GM23248 (cell line): ENCODE measurements at regions not wholly inside any gene's neighbourhood (a gene's known extent, or its start where the extent isn't known, plus 50 kb on each side); places are given as distances from the start of the nearest gene placed in this dataset.

Experiments
- DNase-seq: peaks from one replicate; pipeline ENCODE4 v3.0.0-alpha.2; 2015
- H2AFZ ChIP-seq: fragments of 200-600 bp; sonication (generic); 2 replicates; pipeline ENCODE4 v1.6.1; 2016; ENCODE audit warnings: antibody characterized with exemption
- H3F3A ChIP-seq: fragments of 200-600 bp; sonication (generic); 2 replicates; pipeline ENCODE4 v1.6.1; 2016; ENCODE audit warnings: mild to moderate bottlenecking, antibody characterized with exemption, mixed run types; ENCODE audit not compliant: insufficient read depth
- H3K27ac ChIP-seq: fragments of 200-600 bp; sonication (generic); 2 replicates; pipeline ENCODE4 v1.5.1; 2016; ENCODE audit warnings: mild to moderate bottlenecking
- H3K27me3 ChIP-seq: fragments of 200-600 bp; sonication (generic); replicated peaks from 2 replicates; pipeline ENCODE4 v1.6.1; 2016; ENCODE audit warnings: mild to moderate bottlenecking; ENCODE audit not compliant: insufficient read depth
- H3K36me3 ChIP-seq: fragments of 200-600 bp; sonication (generic); 2 replicates; pipeline ENCODE4 v1.6.1; 2016; ENCODE audit warnings: low read depth, mild to moderate bottlenecking
- H3K4me1 ChIP-seq: fragments of 200-600 bp; sonication (generic); 2 replicates; pipeline ENCODE4 v1.6.1; 2016; ENCODE audit warnings: mild to moderate bottlenecking; ENCODE audit not compliant: insufficient read depth
- H3K4me2 ChIP-seq: fragments of 200-600 bp; sonication (generic); one replicate; pipeline ENCODE4 v1.6.1; 2016; ENCODE audit warnings: mild to moderate bottlenecking; ENCODE audit not compliant: unreplicated experiment
- H3K4me3 ChIP-seq: fragments of 200-600 bp; sonication (generic); 2 replicates; pipeline ENCODE4 v1.5.1; 2016; ENCODE audit warnings: mild to moderate bottlenecking
- H3K79me2 ChIP-seq: fragments of 200-600 bp; sonication (generic); 2 replicates; pipeline ENCODE4 v1.6.1; 2016; ENCODE audit warnings: mild to moderate bottlenecking; ENCODE audit not compliant: insufficient read depth
- H3K9ac ChIP-seq: fragments of 200-600 bp; sonication (generic); 2 replicates; pipeline ENCODE4 v1.6.1; 2016; ENCODE audit warnings: mild to moderate bottlenecking
- H3K9me2 ChIP-seq: fragments of 200-600 bp; sonication (generic); 2 replicates; pipeline ENCODE4 v1.6.1; 2016; ENCODE audit warnings: mixed run types, mild to moderate bottlenecking, moderate library complexity; ENCODE audit not compliant: insufficient read depth
- H3K9me3 ChIP-seq: fragments of 200-600 bp; sonication (generic); one replicate; pipeline ENCODE4 v1.6.1; 2017; ENCODE audit warnings: low read depth
- H4K20me1 ChIP-seq: fragments of 200-600 bp; sonication (generic); 2 replicates; pipeline ENCODE4 v1.6.0; 2016; ENCODE audit not compliant: insufficient read depth
- EZH2 ChIP-seq: fragments of 200-600 bp; sonication (generic); IDR thresholded peaks from 2 replicates; pipeline ENCODE4 v1.6.1; 2018; ENCODE audit warnings: antibody characterized with exemption, mild to moderate bottlenecking; ENCODE audit not compliant: insufficient read depth, poor library complexity, severe bottlenecking
- EZH2phosphoT487 ChIP-seq: fragments of 200-600 bp; sonication (generic); IDR thresholded peaks from 2 replicates; pipeline ENCODE4 v1.6.1; 2018; ENCODE audit warnings: antibody characterized with exemption, moderate library complexity, mild to moderate bottlenecking, low read depth; ENCODE audit not compliant: insufficient read depth
- WGBS, 2 experiments: methylation state at CpG; one replicate each; pipeline ENCODE4 v1.1.6; 2015 to 2017; ENCODE audit warnings: low lambda C conversion rate in 2 of 2, low coverage in 1 of 2; ENCODE audit errors: missing lambda C conversion rate in 2 of 2; 5-methylcytosine and 5-hydroxymethylcytosine counted together
- in situ Hi-C: fragments of 300-500 bp; cut with MboI; formaldehyde crosslinking; loops from 2 replicates; pipeline ENCODE4 v1.15.0; 2020

DNA sequence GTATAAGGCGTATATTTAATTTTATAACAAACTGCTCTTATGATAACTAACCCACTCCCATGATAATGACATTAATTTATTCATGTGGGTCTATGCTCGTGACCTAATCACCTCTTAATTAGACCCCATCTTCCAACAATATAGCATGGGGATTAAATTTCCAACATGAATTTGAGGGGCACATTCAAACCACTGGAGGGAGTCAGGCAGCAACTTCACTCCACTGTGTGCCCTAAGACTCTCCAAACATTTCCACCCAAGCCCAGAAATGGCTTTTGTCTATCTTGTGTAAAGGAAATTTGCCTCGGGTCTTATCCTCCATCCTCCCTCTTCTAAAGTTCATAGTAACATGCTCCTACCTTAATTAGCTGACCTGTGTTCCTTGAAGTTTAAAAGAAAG, 616.1 kb upstream of the CPEB2 start:
- Histone ChIP-seq H3K27ac (no peak overlapping the region), H2AFZ (no peak overlapping the region), H3K4me3 (no peak overlapping the region), H4K20me1 (no peaks in the 10 kb centered on the region), H3K27me3 (no peaks in the 10 kb centered on the region), H3K9me2 (no peaks in the 10 kb centered on the region), H3K9me3 (no peaks in the 10 kb centered on the region), H3K9ac (no peak overlapping the region), H3K4me1 (no peaks in the 10 kb centered on the region), H3K36me3 (no peaks in the 10 kb centered on the region), H3K4me2 (no peak overlapping the region), H3F3A (no peaks in the 10 kb centered on the region), H3K79me2 (no peaks in the 10 kb centered on the region)
- TF ChIP-seq EZH2phosphoT487 (no peak), EZH2 (no peak)
- 20 to 26% methylated on average over 3 of the region's 3 CpGs for WGBS, 2 experiments
- DNase-seq = no peak
- in situ Hi-C loops = no loop called here

DNA sequence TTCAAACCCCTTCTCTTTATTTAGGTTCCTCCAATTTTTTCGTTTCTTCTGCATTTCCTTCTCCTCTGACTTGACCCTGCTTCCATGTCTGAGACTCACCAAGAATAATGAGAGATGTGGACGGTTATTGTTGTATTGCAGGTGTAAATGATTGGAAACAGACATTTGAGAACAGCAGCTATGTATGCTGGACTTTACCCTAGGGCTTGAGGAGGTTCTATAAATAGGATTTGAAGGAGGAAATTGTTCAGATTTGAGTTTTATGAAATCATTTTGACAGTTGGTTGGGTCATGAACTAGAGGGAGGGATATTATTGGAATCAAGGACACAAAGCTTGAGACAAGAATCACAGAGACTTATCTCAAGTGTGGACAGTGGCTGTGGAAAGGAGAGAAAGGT, 614.6 kb upstream of the CPEB2 start:
- Histone ChIP-seq H3K27me3 (no peaks in the 10 kb centered on the region), H3K9me2 (no peaks in the 10 kb centered on the region), H3K4me1 (no peaks in the 10 kb centered on the region), H3K79me2 (no peaks in the 10 kb centered on the region), H2AFZ (no peak overlapping the region), H3K27ac (no peak overlapping the region), H3K36me3 (no peaks in the 10 kb centered on the region), H3K4me2 (no peak overlapping the region), H3K4me3 (no peak overlapping the region), H3F3A (no peaks in the 10 kb centered on the region), H4K20me1 (no peaks in the 10 kb centered on the region), H3K9ac (no peak overlapping the region), H3K9me3 (no peaks in the 10 kb centered on the region)
- in situ Hi-C loops = no loop called here
- no peak for DNase-seq
- 3 to 4% methylated on average over 2 of the region's 2 CpGs for WGBS, 2 experiments
- no peak for TF ChIP-seq EZH2phosphoT487
- no peak for TF ChIP-seq EZH2

- Histone ChIP-seq H3K27me3 (no peaks in the 10 kb centered on the region), H3K36me3 (no peaks in the 10 kb centered on the region), H3K9ac (no peak overlapping the region), H3K4me1 (no peaks in the 10 kb centered on the region), H3K4me2 (no peak overlapping the region), H3K4me3 (no peak overlapping the region), H4K20me1 (no peaks in the 10 kb centered on the region), H3K9me3 (no peaks in the 10 kb centered on the region), H3K27ac (no peak overlapping the region), H3F3A (no peaks in the 10 kb centered on the region), H3K9me2 (no peaks in the 10 kb centered on the region), H3K79me2 (no peaks in the 10 kb centered on the region), H2AFZ (no peak overlapping the region)
- in situ Hi-C loops = no loop called here
- WGBS, 2 experiments = 35 to 41% methylated on average over 4 of the region's 4 CpGs
- DNase-seq = no peak
- no peak for TF ChIP-seq EZH2phosphoT487
These were observed 609.9 kb upstream of the CPEB2 start for GRCh38 chr4:14392378-14392777.

DNA sequence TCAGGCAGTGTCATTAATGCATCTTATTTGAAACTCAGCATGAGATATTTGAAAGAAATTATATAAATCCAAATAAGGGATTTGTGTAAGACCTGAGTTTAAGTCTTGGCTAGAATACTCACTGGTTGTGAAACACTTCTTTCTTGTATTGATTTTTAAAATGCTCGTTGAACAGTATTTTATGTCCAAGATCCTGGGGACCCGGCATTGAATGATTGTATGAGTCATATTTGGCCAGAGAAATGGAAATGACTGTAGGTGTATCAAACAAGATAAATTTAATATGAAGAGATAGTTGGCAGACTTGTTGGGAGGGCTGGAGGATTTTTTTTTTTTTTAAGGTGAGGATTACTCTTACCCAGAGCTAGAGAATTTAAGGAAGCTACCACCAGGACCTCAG, 606.1 kb upstream of the CPEB2 start:
- Histone ChIP-seq H3K79me2 (no peaks in the 10 kb centered on the region), H3K9me2 (no peaks in the 10 kb centered on the region), H3K9ac (no peak overlapping the region), H3K36me3 (no peaks in the 10 kb centered on the region), H2AFZ (no peak overlapping the region), H4K20me1 (no peaks in the 10 kb centered on the region), H3F3A (no peaks in the 10 kb centered on the region), H3K4me3 (no peak overlapping the region), H3K4me2 (no peak overlapping the region), H3K9me3 (no peaks in the 10 kb centered on the region), H3K4me1 (no peaks in the 10 kb centered on the region), H3K27me3 (no peaks in the 10 kb centered on the region), H3K27ac (no peak overlapping the region)
- in situ Hi-C loops = no loop called here
- no peak for DNase-seq
- WGBS, 2 experiments = 15 to 17% methylated on average over 2 of the region's 2 CpGs
- no peak for TF ChIP-seq EZH2phosphoT487
- TF ChIP-seq EZH2 = no peak

DNA sequence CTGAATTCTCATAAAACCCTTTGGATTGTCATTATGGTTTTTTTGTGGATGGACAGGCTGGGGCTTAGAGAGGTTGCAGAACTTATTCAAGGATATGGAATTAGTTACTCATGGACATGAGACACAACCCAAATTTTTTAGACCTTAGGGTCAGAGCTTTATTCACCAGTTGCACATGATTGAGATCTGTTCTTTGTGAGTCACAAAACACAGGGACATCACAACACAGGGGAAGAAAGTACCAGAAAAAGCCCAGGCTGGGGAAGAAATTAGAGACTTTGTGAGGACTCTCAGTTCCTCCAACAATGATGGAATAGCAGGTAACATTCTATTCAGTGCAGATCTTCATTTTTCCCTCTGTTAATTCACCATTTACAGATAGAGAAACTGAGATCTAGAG, 602.4 kb upstream of the CPEB2 start:
- no peaks in the 10 kb centered on the region for H3K79me2 ChIP-seq

More for the DNA sequence above, 602.4 kb upstream of the CPEB2 start:
- in situ Hi-C loops = no loop called here
- Histone ChIP-seq H4K20me1 (no peaks in the 10 kb centered on the region), H3K9me3 (no peaks in the 10 kb centered on the region), H3F3A (no peaks in the 10 kb centered on the region), H3K9ac (no peak overlapping the region), H3K27ac (no peak overlapping the region), H3K4me3 (no peak overlapping the region), H3K36me3 (no peaks in the 10 kb centered on the region), H3K4me2 (no peak overlapping the region), H2AFZ (no peak overlapping the region), H3K4me1 (no peaks in the 10 kb centered on the region), H3K9me2 (no peaks in the 10 kb centered on the region), H3K27me3 (no peaks in the 10 kb centered on the region)
- no peak for TF ChIP-seq EZH2phosphoT487
- TF ChIP-seq EZH2 = no peak
- DNase-seq = no peak
